Nucleus accumbens (tissue), 56 donors: ENCODE measurements at regions not wholly inside any gene's neighbourhood (a gene's known extent, or its start where the extent isn't known, plus 50 kb on each side); places are given as distances from the start of the nearest gene placed in this dataset.
"Not testable (repeated sequence)": the region's sequence is repeated elsewhere in the genome, so short reads cannot be mapped to it uniquely, and the experiment has no call there.

Experiments used
- DNase-seq, 56 donors: peaks; one replicate each; lab custom pipeline; 2025; lab: John Stamatoyannopoulos, UW

DNA sequence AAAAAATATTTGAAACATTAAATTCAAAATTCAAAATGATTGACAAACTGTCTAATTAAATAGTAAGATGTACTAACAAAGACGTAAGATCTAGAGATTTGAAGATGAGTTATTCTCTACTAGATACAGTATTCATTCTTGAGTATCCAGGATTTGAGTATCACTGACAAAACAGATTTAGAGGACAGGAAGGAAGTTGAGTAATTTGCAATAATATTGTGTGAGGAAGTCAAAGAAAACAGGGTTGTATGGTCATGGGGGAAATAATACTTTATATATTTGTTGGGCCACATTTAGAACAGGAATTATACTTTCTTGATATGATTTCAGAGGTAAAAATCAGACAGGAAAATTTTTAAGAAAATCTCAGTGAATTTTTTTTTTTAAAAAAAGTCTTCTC is 393.1 kb upstream of the CDIN1 start:
- no peak for DNase-seq

DNA sequence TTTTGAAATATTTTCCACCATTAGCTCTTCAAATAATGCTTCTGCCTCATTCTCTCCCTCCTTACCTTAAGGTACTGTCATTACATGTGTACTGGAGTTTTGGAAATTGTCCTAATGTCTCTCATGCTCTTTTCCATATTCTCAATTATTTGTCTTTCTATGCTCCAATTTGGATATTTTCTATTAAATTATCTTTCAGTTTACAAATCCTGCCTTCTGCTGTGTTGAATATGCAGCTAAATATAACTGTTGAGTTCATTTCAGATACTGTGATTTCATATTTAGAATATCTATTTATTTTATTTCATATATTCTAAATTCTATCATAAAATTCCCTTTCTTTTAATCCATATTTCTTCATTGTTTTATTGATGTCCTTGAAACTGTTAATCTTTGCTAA is 388.0 kb upstream of the CDIN1 start:
- DNase-seq, result no peak

DNA sequence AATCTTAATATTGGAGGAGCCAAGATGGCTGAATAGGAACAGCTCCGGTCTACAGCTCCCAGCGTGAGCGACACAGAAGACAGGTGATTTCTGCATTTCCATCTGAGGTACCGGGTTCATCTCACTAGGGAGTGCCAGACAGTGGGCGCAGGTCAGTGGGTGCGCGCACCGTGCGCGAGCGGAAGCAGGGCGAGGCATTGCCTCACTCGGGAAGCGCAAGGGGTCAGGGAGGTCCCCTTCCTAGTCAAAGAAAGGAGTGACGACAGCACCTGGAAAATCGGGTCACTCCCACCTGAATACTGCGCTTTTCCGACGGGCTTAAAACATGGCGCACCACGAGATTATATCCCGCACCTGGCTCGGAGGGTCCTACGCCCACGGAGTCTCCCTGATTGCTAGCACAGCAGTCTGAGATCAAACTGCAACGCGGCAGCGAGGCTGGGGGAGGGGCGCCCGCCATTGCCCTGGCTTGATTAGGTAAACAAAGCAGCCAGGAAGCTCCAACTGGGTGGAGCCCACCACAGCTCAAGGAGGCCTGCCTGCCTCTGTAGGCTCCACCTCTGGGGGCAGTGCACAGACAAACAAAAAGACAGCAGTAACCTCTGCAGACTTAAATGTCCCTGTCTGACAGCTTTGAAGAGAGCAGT is 383.9 kb upstream of the CDIN1 start:
- not testable (repeated sequence) for DNase-seq

DNA sequence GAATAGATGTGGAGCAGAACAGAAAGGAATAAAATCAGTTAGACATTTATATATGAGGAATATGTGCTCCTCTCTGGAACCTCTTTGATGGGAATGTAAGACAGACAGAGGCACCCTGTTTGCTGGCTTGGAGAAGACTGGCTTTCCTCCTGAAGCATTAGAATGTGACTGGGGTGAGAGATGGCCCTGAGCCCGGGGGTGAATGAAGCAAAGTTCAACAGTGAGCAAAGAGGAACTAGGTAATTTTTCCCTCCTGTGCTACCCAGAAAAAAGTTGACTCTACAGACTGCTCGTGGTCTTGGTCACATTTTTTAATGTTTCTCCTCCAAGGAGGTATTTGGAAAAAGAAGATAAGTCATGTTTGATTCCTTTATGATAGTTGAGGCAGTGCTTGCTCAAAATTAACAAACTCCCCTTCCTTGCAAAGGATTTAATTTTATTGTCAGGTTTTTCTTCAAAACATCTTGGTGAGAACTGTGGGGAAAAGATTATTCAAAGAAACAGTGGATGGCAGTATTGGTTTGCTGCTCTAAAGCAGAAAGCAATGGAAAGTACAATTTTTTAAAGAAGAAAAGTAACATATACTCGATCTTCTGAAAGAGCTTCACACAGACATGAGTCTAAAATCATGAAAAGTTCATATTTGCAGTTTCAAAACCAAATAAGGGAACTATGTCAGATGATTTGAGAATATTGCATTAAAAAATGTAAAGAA is 370.4 kb upstream of the CDIN1 start:
- no peak for DNase-seq

DNA sequence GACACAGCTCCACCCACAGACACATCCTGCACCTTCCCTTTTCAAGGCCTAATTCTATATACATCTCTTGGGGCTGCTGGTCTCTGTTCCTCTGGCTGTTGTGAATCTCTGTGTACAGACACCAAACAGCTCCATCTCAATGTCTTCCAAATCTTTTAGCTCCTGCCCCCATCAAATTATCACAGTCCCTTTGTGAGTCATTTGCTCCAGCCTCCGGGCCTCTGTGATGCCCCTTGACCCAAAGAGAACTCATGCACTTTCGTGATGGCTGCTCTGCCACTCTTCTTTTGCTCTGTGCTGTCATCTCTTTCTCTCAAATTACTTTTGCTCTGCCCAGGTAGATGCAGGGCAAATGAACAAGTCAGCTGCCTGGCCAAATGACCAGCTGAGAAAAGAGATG is 369.0 kb upstream of the CDIN1 start:
- DNase-seq, result no peak

DNA sequence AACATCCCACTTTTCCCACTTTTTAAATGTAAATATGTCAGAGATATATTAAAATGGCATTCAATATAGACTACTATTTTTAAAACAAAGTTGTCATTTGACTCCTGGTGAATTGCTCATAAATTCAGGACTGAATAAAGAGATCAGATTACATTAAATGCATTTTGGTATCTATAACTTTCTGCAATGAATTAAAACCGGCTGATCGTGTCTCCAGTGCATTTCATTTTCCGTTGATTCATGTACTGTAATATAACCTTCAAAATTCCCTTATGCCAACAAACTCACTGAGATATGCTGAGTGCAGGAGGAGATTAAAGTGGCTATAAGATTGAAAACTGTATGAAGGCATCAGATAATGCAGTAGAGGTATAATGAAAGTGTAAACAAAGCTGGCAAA is 361.1 kb upstream of the CDIN1 start:
- DNase-seq, result no peak

DNA sequence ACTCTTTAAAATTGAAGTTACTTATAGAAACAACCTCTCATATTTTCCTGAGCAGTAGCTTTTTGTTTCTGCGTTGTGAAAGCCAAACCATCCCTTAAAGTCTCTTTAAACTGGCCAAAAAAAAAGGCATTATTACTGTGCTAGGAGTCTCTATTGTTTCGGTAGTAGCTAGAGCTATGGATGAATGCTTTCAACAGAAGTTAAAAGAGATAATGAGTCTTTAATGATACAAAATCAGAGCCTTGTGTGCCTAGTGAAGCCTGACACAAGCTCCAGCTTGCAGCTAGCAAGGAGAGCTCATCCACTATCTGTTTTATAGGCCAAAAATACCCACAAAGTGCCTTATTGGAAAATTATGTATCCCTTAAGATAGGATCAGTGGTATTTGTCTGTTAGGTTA is 360.4 kb upstream of the CDIN1 start:
- DNase-seq, result no peak

DNA sequence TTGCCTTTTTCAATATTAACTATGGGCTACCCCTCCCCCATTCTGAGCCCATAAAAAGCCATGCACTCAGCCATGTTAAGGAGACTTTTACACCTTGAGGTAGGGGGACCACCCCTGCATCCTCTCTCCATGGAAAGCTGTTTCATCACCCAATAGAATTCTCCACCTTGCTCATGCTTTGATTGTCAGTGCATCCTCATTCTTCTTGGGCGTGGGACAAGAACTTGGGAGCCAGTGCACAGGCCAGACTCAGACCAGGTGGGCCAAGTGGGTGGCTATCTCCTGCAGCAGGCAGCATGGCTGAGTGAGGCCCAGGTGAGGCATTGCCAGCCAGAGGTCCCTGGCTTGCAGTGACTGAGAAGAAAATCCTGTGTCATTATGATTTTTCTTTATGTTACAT is 357.4 kb upstream of the CDIN1 start:
- DNase-seq, result no peak

DNA sequence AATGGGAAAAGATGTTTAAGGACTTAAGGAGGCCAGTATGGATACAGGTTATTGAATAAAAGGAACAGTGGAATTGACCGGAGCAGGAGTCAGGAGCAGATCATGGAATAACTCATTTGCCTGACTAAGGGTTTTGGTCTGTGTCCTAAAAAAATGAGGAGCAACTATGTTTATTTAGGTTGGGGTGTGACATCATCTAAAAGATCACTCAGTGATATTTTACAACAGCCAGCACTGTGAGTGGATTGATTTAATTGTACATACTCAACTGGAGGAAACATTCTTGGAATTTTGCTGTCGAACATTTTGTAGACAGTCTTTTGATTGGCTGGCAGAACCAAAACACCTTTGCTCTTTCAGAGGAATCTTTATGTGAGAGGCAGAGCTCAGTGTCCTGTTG is 348.6 kb upstream of the CDIN1 start:
- DNase-seq, result no peak

DNA sequence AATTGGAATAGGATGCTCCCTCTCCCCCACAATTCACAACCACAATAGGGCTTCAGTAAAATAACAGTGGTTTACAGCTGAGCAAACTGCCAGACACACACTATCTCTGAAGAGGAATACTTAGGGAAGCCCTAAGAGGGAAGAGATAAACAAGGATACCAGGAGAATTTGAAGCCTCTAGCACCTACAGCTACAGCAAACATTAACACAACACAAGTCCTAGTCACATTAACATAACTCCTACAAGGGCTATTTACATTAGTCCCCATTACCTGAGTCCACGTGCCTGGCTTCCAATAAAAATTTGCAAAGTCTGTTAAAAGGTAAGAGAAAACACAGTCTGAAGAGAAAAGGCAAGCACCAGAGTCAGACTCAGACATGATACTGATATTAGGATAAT is 346.9 kb upstream of the CDIN1 start:
- no peak for DNase-seq

DNA sequence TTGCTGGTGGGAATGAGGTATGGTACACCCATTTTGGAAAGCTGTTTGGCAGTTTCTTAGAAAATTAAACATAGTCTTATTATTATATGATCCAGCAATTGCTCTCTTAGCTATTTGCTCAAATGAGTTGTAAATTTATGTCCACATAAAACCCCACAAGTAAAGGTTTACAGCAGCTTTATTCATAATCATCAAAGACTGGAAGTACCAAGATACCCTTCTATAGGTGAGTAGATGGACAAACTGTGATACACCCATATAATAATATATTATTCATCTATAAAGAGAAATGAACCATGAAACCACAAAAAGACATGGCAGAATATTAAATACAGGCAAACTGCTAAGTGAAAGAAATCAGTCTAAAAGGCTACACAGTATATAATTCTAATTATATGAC is 344.7 kb upstream of the CDIN1 start:
- no peak for DNase-seq

DNA sequence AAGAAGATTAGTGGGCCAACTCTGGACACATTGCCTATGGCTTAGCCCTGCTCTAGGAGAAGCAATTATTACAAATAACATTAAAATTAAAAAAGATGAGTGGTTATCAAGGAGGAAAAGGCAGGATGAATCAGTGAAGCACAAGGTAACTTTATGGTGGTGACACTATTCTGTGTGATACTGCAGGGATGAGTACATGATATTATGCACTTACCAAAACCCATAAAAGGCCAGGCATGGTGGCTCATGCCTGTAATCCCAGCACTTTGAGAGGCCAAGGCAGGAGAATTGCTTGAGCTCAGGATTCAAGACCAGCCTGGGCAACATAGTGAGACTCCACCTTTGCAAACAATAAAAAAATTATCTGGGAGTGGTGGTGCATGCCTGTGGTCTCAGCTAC is 344.3 kb upstream of the CDIN1 start:
- DNase-seq, result no peak

DNA sequence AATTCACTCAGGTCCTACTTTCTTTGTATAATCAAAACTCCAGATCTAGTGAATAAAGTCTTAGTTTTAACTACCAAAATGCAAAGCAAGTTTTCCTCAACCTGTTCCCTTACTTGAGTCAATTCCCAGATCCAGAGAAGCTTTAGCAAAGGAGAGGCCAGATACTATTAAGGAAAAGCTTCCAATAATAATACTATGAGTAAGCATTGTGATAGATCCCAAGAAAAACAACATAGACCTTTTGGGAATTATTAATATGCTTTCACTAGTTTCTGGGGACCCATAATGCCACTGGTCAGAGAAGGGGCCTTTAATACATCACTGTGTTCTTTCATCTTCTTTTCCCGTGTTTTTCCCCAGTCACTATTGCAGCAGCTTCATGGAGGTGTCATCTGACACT is 339.9 kb upstream of the CDIN1 start:
- DNase-seq, result no peak

DNA sequence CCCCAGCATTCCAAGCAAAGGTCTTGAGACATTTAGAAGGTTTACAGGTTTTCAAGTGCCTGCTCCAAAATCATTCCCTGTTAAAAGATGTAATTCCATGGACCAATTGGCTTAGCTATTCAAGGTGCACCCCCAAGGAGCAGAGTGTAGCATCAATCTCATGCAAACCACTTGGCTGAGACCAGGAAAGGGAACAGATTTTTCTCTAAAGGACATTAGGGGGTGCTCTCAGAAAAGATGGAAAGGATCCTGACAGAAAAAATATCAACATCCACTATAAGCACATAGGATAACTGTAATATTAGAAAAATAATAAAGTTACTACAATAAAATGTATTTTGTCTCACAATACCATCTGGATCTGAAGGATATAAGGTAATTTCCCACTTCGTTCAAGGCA is 328.0 kb upstream of the CDIN1 start:
- DNase-seq, result no peak

DNA sequence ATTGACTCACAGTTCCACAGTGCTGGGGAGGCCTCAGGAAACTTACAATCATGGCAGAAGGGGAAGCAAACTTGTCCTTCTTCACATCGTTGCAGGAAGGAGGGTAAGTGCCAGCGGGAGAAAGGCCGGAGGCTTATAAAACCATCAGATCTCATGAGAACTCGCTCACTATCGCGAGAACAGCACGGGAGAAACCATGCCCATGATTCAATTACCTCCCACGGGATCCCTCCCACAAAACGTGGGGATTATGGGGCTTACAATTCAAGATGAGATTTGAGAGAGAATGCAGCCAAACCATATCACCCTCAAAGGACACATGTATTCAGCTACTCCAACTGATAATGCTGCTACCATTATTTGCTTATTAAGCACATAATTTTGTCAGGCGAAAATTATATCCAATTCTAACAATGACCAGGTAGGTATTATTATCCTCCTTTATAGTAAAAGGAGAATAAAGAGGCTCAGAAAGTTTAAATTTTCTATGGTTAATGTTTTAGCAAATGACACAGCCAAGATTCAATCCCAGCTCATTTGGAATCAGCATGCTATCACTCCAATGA is 327.2 kb upstream of the CDIN1 start:
- no peak for DNase-seq

DNA sequence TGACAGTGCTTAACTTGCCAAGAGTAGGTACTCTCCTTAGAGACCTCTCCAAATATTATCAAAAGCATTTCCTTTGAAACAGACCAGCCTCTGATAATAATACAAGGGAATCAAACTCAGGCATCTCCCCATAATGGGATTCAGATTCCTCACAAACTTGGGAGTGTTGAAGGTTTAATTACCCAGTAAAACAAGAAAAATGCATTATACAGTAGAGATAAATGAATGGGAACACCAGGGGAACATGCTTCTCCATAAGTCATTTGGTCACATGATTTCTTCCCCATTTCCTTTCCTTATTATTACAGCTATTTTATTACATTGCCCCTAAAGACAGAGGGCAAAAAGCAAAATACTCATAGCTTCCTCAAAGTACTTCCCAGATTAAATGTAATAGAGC is 325.0 kb upstream of the CDIN1 start:
- DNase-seq, result no peak

DNA sequence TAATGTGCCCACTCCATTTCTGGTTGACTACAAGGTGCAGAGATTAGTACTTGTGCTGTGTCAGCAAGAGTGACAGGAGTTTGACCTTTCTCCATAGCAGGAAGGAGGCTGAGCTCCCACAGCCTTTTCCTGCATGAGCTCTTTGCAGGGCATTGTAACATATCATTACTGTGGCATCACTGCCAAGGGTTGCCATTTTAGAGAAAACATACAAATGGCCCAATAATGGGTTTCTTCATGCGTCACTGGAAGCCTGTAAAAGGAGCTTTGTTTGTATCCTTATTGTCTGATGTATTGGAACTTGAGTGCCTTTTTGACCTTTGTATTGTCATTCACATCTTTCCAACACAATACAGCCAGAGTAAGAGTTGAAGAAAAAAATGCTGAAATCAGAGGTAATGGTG is 323.0 kb upstream of the CDIN1 start:
- no peak for DNase-seq

DNA sequence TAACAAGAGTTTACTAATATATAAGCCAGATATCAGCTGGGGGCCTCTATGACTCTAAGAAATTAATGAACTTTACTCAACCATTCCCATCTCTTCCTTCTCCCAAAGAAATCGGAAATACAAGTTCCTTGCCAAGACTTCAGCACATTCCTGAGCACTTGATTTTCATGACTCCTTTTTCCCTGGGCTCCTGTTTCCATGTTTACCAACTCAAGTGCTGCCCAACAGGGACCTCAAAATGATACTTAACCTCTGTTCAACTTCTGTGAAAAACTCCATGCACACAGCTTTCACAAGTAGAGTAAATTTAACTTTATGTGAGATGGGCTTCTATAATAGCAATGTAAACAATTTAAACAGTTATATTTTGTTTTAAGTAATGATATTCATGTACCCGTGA is 315.8 kb upstream of the CDIN1 start:
- no peak for DNase-seq

DNA sequence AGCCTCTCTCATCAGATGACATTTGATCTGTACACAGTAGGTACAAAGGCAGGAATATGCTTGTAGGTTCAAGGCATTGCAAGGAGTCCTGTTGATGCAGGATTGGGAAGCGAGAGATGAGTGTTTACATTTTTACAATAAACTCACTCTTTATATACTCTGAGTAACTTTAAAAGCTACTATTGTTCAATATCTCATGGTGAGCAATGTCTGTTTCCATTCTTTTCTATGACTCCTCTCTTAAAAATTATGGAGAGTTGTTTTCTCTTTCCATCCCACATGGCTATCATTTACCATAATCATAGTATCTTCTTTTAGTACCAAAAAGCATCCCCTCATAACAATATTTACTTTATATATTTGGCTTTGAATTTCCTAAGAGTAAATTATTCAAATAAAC is 314.0 kb upstream of the CDIN1 start:
- DNase-seq, result no peak

DNA sequence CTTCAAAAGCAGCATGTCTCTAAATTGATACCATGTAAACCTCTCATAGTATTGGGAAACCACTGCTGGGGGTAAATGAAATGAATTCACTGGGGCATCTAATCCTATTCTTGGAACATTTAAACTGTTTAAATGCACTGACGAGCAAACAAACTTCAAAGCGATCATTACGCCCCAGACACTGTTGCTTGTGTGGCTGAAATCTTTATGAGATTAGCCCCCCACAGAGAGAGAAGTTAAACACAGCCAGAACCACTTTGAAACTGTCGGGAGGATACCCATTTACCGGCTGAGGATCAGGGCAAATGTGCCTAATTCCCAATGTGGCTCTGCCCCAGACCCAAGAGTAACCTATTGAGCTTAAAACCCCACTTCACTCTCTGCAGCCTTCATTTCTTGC is 308.4 kb upstream of the CDIN1 start:
- DNase-seq, result no peak

DNA sequence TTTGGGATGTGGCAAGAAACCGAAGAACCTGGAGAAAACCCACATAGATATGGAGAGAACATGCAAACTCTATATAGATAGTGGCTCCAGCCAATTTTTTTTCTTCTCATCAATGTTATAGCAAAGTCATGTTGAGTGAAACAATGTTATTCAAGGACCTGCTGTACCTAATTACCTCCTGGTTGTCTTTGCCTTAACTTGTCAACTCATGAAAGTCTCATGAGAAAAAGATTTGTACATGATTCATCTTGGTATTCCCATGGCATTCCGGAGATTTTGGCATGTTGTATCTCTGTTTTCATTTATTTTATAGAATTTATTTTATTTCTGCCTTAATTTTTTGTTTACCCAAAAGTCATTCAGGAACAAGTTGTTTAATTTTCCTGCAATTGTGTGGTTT is 303.8 kb upstream of the CDIN1 start:
- no peak for DNase-seq

DNA sequence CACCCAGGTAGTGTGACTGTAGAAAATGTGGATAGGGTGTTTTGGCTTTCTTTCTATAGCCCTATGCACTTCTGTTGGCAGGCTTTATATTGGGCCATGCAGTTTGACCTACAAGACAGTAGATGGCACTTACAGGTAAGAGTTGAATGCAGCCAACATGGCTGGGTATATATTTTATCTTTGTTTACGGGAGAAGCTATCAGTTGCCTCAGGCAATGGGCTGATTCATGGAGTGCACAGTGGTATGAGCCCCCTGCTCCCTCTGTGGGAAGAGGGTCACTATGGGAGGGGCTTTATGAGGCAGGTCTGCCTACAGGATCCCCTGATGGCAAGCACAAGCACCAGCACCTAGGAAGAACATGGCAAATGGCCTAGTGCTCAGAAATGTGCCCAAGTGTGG is 301.2 kb upstream of the CDIN1 start:
- DNase-seq, result no peak
